HG03045 (cell line): ENCODE measurements at regions not wholly inside any gene's neighbourhood (a gene's known extent, or its start where the extent isn't known, plus 50 kb on each side); places are given as distances from the start of the nearest gene placed in this dataset.

Experiments
- ATAC-seq: cut with Tn5 transposase; IDR thresholded peaks from one replicate; pipeline ENCODE4 v1.9.1; 2021; ENCODE audit warnings: mild to moderate bottlenecking, moderate library complexity; ENCODE audit not compliant: unreplicated experiment

DNA sequence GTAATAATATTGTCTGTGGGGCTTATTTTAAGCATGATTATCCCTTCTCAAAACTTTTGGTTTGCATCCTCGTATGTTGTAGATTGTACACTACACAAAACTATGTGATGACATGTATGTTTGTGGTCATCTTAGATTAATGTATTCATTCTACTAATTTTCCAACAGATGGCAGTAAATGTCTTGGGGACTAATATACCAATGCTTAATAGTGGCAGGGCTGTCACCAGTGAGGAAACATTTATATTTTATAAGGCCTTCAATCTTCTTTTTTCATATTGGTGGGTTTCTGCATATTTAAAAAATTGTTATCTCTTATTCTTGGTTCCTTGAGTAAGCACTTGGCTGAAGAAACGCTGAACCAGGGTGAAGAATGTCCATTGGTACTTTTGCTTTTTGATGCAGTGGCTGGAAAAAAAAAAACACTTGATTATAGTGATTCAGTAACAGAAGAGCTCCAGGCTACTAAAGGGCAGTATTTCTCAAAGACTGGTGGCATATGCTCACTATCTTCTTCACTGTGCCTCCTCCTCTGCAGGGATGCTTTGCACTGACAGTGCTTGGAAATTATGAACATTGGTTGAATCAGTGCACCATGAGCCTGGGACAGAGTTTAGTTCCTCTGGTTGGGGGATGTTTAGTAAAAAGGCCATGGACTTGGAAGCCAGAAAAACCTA is 530.3 kb downstream of the RASEF start:
- ATAC-seq: no peak

DNA sequence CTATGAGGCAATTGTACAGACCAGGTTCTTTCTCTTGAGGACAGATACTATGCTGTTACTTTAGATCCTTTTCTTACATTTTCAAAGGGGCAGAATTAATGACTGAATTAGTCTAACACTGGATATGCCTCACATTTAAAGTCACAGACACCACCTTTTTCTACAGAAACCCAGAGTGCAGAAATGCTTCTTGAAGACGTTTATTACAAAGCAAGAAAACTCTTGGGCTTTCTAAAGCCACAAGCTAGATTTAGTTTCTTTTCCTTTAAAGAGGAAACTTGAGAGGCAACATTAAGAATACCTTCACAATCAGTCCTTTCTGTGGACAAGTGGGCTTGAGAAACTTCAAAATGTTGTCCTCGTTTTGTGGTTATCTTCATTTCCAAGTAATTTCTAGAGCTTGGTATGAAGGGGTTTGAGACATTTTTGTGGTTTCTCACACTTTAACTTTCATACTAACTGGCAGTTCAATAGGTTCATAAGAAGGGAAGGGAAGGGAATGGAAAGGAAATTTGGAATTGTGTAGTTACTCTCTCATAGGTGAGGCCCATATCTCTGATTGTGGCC is 527.4 kb downstream of the RASEF start:
- ATAC-seq: no peak

DNA sequence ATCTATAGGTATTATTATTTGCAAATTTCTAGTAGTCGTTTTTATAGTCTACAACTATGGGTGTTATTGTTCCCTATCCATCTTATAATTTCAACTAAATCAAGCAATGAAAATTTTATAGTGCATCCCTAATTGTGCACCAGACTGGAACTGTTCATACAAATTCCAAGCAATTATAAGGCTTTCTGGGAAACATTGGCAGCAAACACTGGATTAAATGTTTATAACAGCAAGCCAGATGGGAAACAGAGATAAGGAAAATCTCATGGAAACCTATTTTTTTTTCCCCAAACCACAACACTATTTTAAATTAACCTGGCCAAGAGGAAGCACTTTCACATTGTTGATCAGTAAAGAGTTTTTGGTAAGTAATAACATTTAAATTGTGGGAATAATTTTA is 524.3 kb downstream of the RASEF start:
- ATAC-seq: no peak

DNA sequence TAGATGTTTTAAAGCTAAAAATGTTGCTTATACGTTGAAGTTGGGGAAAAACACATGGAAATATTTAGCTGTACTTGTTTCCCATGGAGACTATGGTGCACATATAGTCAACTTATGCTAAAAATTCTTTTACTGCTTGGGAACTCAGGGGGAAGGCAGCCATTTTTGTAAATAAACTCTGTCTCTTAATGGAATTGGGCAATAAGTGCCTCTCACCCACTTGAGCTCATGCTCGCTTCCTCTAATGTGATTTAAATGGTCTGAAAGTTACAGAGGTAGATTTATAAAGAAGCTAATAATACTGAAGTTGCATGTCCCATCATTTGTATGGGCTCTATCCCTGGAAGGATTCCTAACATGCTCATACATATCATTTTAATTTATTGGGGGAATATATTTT is 523.8 kb downstream of the RASEF start:
- ATAC-seq: no peak

DNA sequence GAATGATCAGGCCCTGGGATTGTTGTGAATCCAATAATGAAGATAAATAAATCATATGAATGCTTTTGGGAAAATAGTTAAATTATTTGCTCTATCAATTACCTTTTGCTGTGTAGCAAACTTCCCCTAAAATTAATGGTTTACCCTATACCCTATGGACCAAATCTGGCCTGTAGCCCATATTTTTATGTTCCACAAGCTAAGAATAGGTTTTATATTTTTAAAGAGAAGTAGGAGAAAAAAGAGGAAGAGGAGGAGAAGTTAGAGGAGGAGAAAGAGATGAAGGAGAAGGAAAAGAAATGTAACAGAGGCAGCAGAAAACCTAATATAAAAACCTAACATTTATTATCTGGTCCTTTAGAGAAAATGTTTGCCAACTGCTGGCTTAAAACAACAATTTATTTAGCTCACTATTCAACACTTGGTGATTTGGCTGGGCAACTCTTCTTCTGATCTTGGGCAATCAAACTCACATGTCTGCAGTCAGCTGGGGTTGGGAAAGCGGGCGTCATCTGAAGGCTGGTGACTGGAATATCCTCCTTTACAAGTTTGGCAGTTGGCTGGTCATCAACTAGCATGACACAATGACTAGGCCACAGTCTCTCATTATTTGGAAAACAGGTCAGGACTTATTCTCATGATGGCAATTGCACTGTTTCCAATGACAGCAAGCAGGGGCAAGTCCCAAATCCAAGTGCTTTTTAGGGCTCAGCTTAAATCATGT is 522.9 kb downstream of the RASEF start:
- no peak for ATAC-seq

DNA sequence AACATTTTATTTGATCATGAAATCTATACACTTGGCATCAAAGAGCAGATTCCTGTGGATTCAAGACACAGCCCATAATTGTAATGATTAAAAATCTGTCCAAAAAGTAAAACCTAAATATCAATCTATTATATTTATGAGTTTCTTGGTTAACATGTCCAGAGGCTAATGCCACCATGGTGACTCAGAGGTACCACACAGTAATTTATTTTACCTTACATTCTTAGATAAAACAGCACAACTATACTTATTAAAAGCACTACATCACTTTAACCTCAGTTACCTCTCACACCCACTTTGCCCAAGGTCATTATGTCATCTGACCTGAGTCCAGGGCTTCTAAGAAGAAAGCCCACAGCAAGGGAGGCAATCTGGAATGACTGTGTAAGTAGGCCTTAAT is 519.2 kb downstream of the RASEF start:
- ATAC-seq: no peak

DNA sequence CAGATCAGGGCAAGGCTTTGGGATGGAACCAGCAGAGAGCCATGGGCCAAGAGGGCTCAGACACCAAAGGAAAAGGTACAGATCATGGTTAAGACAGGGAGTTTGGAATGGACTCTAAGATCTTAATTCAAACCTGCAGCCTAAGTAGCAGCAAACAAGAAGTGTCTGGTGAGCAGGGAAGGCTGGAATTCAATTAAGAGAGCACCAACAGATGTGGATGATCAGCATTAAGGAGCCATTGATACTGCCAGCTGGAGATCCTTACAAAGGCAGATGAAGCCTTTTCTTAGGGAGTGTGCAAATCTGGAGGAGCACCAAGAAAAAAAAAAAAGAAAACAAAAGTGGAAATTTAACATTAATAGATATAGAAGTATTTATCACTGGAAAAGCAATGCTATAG is 516.8 kb downstream of the RASEF start:
- ATAC-seq: no peak

DNA sequence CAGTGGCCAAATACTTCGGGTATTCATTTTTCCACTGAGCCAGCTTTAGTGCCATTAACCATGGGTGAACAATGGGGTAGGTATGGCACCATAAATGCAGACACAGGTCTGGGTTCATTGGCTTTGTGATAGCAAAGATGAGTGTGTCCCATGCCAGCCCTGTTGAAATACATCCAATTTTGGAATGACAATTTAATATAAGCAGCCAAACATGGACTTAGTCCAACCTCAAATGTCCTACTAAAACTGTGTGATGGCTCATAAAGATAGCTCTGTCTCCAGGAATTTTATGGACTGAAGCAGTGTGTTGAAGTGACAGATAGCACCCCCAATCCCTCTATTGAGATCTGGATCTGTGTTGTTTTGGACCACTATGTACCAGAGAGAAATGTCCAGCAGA is 514.9 kb downstream of the RASEF start:
- ATAC-seq: no peak

DNA sequence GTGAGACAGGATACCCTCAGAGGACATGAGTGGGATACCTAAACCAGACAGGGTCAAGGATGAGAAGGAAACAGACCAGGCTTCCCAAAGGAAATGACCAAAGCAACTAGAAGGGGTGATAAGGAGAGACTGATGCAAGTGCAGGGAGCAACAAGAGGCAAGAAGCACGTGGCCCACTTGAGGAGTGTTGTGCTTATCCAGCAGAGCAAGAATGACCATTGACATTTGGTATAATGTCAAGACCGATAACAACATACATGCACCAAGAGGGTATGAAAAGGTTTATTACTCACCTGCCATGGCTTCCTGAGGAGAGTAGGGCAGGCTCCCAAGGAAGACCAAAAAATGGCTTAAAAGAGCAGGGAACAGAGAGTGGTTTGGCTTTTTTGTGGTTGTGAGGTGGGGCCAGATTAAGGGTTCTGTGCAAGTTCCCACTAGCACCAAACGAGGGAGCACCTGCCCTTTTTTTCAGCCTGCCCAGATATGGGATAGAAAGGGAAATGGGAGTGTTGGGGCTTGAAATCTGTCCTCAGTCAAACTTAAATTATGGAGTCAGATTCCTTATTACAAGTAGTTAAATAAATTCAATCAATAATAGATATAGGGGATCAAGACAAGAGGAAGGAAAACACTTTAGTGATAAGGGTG is 513.6 kb downstream of the RASEF start:
- no peak for ATAC-seq

DNA sequence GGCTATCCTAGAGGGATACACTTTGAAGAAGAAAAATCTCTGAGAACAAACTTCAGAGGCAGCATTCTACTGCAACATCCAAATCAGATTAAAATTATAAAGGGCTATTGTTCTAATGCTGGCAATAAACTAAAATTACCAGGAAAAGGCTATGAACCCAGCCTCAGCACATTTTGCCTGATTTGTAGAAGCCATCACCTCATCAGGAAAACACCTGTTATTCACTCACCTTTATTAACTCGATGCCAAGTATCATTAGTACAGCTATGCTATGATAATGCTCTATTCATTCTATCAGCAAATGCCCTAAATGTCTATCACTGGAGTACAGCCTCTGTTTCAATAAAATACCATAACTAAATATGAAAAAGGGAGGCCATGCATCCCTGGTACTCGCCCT is 510.2 kb downstream of the RASEF start:
- no peak for ATAC-seq

DNA sequence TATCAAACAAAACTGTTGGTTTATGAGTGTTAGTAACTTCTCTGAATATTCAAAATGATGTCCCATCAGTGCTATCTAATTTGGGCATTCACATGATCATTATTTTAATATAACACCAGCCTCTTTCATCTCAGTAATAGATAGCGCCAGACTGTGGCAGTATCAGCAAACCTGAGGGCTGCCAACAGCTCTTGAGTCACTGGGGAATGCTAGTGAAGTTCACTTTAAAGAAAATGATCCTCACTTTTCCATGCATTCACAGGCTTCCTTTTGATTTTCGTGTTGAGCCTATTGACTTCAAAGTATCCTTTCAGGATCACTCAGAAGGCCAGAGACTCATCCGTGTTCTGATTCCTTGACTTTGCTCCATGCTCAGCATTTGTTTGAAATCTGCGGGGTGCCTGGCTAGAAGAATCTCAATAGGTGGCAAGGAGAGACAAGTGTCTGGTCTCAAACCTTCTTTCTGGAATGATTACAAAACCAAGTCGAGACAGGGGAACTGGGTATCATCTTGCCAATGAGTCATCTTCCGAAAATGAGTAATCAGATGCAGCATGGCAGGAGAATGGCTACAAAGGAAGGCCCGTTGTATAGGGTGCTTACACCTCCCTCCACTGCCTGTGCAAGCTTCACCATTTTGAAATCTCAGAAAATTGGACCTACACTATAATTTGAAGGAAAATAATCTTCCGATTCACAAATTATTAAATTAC is 509.1 kb downstream of the RASEF start:
- no peak for ATAC-seq

DNA sequence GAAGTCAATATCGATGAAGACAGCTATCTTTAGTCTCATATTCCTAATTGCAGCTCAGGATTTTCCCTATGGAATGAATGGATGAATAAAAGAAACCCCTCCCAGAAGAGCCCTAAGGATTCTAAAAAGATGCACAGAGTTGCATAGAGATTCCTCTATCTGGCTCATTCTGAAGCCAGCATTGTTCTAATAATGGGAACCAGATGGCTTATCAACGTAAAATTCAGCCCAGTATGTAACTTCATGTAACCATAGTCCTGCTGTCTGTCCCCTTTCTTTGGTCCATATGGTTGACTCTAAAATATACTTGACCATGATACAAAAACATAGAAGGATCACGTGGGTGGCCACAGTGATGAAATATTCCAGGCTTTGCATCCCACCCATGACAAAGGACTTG is 508.6 kb downstream of the RASEF start:
- ATAC-seq: no peak

DNA sequence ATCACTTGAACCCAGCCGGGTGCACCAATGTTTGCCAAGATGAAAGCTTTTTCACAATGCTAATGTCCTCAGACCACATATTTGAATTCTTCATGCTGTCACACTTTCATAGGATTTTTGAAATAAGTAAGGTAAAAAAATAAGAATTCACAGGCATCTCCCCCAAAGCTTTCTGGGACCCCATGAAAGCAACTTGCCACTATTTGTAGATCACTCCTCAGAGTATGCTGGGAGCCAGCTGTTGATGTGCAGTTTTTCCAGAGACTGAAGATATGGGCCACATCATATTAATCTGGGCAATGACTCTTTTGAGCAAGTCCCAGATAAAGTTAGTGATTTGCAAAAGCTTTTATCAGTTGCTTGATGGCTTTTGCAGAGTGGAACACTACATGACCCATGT is 507.9 kb downstream of the RASEF start:
- no peak for ATAC-seq

DNA sequence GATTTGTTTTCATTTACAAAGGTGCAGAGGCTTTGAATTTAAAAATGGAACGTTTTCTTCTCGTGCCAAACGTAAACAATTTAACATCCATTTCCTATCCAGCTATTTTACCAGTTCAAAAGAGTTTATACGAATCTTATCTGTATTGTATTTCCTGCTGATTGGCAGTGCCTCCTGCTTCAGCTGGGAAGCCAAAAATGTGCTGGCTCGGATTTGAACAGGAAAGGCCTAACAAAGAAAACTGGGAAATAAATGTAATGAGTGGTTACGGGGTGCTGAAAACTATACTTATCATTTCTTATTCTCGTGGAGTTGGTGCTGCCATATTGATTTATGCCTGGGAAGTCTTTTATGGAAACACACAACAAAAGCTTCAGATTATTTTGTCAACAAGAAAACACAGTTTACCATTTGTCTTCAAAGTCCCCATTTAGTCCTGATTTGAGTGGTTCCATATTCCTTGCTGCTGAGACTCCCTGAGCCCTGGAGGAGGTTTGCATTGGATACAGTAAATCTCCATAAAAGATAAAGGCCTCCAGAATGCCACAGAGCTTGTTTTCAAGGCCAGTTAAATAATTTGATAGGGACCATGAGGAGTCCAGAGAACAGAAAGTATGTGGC is 507.4 kb downstream of the RASEF start:
- ATAC-seq: no peak

DNA sequence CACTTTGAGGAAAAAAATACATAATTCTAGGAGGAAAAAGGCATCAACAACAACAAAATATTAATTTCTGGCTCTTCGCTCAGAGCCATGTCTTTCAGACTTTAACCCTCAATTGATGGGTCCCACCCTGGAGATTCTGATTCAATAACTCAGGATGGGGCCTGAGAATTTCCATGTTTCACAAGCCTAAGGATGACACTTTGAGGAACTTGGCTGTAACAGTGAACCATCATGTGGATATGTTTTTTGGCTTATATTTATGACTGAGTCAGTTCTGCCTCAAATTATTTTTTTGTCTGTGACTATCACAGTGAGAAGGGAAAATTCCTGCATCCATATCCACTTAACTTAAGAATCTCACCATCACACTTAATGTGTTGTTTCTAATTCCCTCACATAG is 504.6 kb downstream of the RASEF start:
- no peak for ATAC-seq

DNA sequence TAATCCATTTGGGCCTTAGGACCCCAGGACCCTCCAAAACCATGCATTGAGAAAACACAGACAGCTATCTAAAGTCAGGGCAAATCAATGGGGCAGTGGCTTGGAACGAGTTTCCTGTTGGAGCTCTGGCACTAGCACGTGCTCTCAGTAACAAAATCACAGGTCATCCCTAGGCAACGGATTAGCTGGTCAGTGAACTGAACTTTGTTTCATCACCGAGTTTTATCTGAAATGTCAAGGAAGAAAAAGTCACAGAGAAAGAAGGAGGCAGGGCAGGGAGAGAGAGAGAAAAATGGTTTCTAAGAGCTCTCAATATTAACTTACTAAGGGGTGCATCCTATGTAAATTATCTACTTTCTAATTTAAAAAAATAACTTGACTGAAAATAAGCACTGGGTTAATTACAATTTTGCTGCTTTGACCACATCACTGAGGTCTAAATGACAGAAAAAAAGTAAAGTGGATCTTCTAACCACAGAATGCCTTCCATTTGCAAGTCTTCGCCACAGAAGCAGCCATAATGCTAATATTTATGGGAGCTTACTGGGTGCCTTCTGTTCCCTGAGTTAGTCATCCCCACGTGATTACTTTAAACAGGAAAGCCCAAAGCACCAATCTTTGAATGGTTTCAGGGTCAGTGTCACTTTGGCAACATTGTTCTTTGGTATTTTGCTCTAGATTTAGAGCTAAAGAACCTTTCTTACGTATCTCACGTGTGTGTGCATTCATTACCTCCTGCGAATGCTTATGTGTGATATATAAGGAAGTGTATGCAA is 503.9 kb downstream of the RASEF start:
- ATAC-seq: no peak

DNA sequence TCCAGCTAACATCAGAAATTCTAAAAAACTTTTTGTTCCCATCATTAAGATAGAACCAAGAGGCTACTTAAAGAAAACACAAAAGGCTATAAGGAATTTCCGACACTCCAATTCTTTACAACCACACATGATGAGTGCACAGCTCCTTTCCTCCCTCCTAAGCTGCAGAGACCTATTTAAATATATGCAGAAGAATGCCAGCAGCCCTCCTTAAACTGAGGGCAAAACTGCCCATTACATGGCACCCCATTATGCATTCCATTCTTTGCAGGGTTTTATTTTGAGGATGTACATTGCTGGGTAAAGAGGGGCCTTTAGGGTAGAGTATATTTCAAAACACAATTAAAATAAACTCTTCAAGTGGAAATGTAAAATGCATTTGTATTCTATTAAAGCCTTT is 502.9 kb downstream of the RASEF start:
- no peak for ATAC-seq

DNA sequence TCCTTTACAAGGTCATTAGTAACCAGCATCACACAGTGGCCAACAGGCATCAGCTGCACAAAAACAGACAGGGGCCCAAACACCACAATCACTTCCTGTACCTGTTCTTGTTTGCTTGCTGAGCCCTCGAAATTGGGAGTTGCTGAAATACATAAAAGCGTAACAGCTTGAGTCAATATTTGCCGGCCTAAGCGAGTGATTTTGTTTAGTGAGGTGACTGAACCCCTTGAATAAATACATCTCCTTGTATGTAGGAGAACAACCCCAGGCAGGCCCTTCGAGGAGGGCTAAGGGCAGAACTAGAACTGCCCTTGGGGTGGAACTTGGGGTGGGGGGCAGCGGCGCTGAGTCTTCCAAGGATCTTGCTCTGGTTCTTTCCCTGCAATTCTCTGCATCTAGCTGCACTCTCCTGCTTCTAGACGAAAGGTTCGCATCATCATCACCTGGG is 502.5 kb downstream of the RASEF start:
- no peak for ATAC-seq

DNA sequence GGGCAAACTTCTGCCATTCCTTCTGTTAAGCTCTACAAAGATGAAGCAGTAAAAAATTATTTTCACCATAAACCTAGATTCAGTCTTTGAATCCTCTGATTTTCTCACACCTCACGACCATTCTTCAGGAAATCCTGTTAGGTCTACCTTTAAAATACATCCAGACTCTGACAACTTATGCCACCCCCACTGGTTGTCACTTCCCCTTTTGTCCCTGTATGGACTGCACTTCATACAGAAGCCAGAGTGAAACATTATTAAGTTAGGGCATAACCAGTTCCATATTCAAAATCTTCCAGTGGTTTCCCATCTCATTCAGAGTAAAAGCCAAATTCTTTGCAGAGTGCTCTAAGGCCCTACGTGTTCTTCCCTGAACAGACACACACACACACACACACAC is 499.8 kb downstream of the RASEF start:
- ATAC-seq: no peak

DNA sequence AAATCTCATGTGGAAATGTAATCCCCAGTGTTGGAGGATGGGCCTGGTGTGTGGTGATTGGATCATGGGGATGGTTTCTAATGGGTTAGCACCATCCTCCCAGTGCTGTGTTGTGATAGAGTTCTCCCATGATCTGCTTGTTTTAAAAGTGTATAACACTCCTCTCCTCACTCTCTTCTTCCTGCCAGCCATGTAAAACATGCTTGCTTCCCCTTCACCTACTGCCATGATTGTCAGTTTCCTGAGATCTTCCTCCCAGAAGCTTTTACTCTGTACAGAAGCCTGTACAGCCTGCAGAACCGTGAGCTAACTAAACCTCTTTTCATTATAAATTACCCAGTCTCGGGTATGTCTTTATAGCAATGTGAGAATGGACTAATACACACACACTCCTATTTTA is 499.1 kb downstream of the RASEF start:
- no peak for ATAC-seq
